AG04450 (cell line): ENCODE measurements at regions not wholly inside any gene's neighbourhood (a gene's known extent, or its start where the extent isn't known, plus 50 kb on each side); places are given as distances from the start of the nearest gene placed in this dataset.

Experiments
- CTCF ChIA-PET: fragments of 300-600, 350-600 bp; formaldehyde crosslinking; extraction: SDS; loops from one replicate; lab custom pipeline; 2022; ENCODE audit warnings: antibody characterized with exemption, inconsistent platforms; lab: Charles Lee
- POLR2A ChIA-PET: fragments of 350-600 bp; formaldehyde crosslinking; extraction: SDS; loops from one replicate; lab custom pipeline; 2021; ENCODE audit warnings: antibody characterized with exemption, inconsistent platforms; lab: Yijun Ruan, JAX
- DNase-seq: peaks from one replicate; pipeline ENCODE4 v3.0.0-alpha.2; 2011; ENCODE audit warnings: low read depth, low spot score
- H3K27ac ChIP-seq: one replicate; pipeline ENCODE4 v1.5.1; 2012; ENCODE audit warnings: low read depth, low read length, control low read depth
- H3K27me3 ChIP-seq: one replicate; pipeline ENCODE4 v1.6.0; 2012; ENCODE audit warnings: low read length; ENCODE audit not compliant: control insufficient read depth, insufficient read depth
- H3K4me3 ChIP-seq: 2 replicates; pipeline ENCODE4 v1.5.1; 2011; ENCODE audit warnings: mild to moderate bottlenecking, low read depth, low read length, control low read depth
- H3K9me3 ChIP-seq: 2 replicates; pipeline ENCODE4 v1.5.1; 2012; ENCODE audit warnings: low read length; ENCODE audit not compliant: control insufficient read depth, insufficient read depth
- TF ChIP-seq, protein P1 (sequence below): IDR thresholded peaks from 2 replicates; pipeline ENCODE4 v1.5.1; 2011; ENCODE audit warnings: low read depth, low read length, control low read depth, inconsistent platforms

DNA sequence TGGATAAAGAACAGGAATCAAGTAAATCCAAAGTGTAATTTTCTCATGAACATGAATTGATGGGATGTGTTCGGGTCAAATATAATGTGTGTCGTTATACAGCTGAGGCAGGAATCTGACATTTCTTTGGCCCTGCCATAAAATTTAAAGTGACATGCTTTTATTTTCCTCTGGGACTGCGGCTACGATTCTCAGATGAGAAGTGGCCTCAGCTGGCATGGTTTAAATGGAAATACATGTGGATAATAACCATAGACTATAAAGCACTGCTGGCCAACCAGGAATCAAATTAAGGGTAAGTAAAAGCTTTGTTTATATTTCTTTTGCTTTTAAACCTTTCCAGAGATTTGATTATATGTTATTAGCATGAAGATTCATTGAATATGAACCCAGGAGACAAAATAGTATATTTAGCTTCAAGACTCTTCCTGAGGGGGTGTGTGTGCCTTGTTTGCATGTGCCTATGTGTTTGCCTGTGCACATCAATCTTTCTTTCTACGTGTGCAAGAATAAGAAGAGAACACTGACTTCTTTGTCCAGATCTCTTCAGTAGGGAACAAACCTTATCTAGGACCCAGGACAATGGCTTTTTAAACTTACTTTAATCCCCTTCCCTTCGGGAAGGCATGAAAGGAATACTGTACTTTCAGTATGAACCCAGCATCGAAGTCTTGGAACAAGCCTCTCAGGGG, 629.0 kb upstream of the PFKP start:
- no peak for DNase-seq

DNA sequence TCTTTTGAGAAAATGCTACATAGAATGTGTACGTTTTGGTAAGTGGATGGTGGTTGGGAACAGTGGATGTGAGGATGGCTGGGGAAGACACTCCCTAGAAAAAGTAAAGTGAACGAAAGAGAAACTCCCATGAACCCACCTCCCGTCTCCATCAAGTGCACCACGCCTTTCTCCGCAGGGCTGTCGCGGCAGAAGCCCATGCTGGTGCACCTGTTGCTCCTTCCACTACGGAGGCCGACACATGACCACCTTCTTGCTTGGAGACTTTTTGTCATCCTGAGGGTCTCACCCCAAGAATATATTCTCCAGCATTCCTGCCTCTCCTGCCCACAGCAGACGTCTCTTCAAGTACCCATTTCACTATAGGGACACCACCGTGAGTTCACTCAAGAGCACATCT, 630.4 kb upstream of the PFKP start:
- TF ChIP-seq, protein P1, sequence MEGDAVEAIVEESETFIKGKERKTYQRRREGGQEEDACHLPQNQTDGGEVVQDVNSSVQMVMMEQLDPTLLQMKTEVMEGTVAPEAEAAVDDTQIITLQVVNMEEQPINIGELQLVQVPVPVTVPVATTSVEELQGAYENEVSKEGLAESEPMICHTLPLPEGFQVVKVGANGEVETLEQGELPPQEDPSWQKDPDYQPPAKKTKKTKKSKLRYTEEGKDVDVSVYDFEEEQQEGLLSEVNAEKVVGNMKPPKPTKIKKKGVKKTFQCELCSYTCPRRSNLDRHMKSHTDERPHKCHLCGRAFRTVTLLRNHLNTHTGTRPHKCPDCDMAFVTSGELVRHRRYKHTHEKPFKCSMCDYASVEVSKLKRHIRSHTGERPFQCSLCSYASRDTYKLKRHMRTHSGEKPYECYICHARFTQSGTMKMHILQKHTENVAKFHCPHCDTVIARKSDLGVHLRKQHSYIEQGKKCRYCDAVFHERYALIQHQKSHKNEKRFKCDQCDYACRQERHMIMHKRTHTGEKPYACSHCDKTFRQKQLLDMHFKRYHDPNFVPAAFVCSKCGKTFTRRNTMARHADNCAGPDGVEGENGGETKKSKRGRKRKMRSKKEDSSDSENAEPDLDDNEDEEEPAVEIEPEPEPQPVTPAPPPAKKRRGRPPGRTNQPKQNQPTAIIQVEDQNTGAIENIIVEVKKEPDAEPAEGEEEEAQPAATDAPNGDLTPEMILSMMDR = no peak
- POLR2A ChIA-PET = no interaction called here
- DNase-seq = no peak
- H3K27ac ChIP-seq = no peak overlapping the region
- H3K4me3 ChIP-seq = no peak overlapping the region
- H3K27me3 ChIP-seq = no peaks in the 10 kb centered on the region
- H3K9me3 ChIP-seq = peaks cover 29% of the 10 kb centered on the region
- CTCF ChIA-PET = no interaction called here

More for the DNA sequence above, 629.0 kb upstream of the PFKP start:
- no peak overlapping the region for H3K27ac ChIP-seq
- no peaks in the 10 kb centered on the region for H3K27me3 ChIP-seq
- peaks cover 27% of the 10 kb centered on the region for H3K9me3 ChIP-seq
- POLR2A ChIA-PET = no interaction called here
- TF ChIP-seq, protein P1 = no peak
- CTCF ChIA-PET = no interaction called here
- H3K4me3 ChIP-seq = no peak overlapping the region

DNA sequence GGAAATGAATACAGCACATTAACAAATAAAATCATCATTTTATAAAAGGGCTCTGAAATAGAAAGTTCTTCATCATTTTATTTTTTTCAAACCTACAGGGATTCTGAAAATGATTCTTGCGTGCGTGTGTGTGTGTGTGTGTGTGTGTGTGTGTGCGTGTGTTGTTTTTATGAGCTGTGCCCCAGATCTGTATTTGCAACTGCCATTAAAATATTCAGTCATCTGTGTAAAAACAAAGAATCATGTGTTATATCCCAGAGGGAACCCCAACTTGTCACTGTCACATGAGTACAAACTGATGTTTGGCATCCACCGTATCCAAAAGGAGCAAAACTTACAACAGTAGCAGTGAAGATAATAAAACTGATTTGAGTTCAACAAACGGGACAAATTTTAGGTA, 635.4 kb upstream of the PFKP start:
- no peaks in the 10 kb centered on the region for H3K27me3 ChIP-seq
- CTCF ChIA-PET = no interaction called here
- H3K27ac ChIP-seq = no peak overlapping the region
- DNase-seq = no peak
- POLR2A ChIA-PET = no interaction called here
- H3K4me3 ChIP-seq = no peak overlapping the region
- peaks cover 19% of the 10 kb centered on the region for H3K9me3 ChIP-seq
- TF ChIP-seq, protein P1 = no peak

DNA sequence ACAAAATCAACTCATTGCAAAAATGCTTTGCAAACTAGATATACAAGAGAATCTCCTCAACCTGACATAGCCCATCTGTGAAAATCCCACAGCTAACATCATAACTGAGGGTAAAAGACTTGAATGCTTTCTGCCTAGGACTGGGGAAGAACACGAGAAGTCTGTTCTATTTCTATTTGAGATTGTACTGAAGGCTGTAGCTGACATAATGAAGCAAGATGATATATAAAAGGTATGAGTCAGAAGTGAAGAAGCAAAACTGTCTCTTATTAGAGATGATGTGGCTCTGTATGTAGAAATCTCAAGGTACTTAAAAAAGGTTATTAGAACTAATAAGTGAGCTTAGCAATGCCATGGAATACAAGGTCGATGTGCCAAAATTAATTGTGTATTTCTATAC, 639.9 kb upstream of the PFKP start:
- H3K4me3 ChIP-seq = no peak overlapping the region

GRCh38 chr10:2425320-2425719, 642.0 kb upstream of the PFKP start:
- no peak for DNase-seq
- peaks cover 22% of the 10 kb centered on the region for H3K9me3 ChIP-seq
- no peak overlapping the region for H3K4me3 ChIP-seq
- TF ChIP-seq, protein P1 = no peak
- H3K27ac ChIP-seq = no peak overlapping the region
- CTCF ChIA-PET = no interaction called here
- H3K27me3 ChIP-seq = no peaks in the 10 kb centered on the region
- POLR2A ChIA-PET = no interaction called here

More for the DNA sequence above, 639.9 kb upstream of the PFKP start:
- TF ChIP-seq, protein P1 = no peak
- Histone ChIP-seq H3K27ac (no peak overlapping the region), H3K9me3 (peaks cover 19% of the 10 kb centered on the region), H3K27me3 (no peaks in the 10 kb centered on the region)
- ChIA-PET CTCF (no interaction called here), POLR2A (no interaction called here)
- DNase-seq = no peak
